K562 (cell line): ENCODE measurements at regions not wholly inside any gene's neighbourhood (a gene's known extent, or its start where the extent isn't known, plus 50 kb on each side); places are given as distances from the start of the nearest gene placed in this dataset.

Experiments
- ATAC-seq: fragments of 200-7000 bp; cut with Tn5 transposase; 3 replicates; pipeline ENCODE4 v1.9.1; 2020; ENCODE audit warnings: moderate library complexity
- BruUV-seq: library from RNA; stranded (reverse); fragments of 400-500 nt; replicated peaks from 2 replicates; lab custom pipeline; 2021; lab: Mats Ljungman, UMichigan
- CTCF ChIA-PET: fragments of 300-600 bp; formaldehyde crosslinking; extraction: SDS; loops from one replicate; lab custom pipeline; 2021; ENCODE audit warnings: low intra/inter-chr PET ratio; lab: Yijun Ruan, JAX
- POLR2A ChIA-PET: fragments of 300-600, 350-650 bp; sonication (Branson Sonifier 250); formaldehyde crosslinking; extraction: SDS; loops from one replicate; lab custom pipeline; 2021; ENCODE audit warnings: antibody characterized with exemption, inconsistent platforms; lab: Yijun Ruan, JAX
- DNase-seq, 4 experiments: peaks; one replicate each; pipeline versions ENCODE4 v3.0.0 to v3.0.0-alpha.2; 2011 to 2018; ENCODE audit warnings: low spot score in 3 of 4, mixed read lengths in 3 of 4; ENCODE audit errors: extremely low read depth in 1 of 4
- FAIRE-seq: peaks from 2 replicates; lab custom pipeline; 2011; peaks lifted over from hg19 to GRCh38; lab: Jason Lieb, UNC
- H2AFZ ChIP-seq: 2 replicates; pipeline ENCODE4 v1.6.0; 2011; ENCODE audit warnings: low read depth, low read length, control low read depth, inconsistent platforms
- H3K27ac ChIP-seq: fragments of 200-600 bp; 3 replicates; pipeline ENCODE4 v1.8.0; 2011; ENCODE audit warnings: low read depth, mild to moderate bottlenecking, control low read depth, inconsistent platforms, low read length, moderate library complexity, mixed read lengths; ENCODE audit errors: extremely low read depth
- H3K27me3 ChIP-seq, 2 experiments: fragments of 300-600 bp in 1 of 2; 2 replicates in 1 of 2; 3 replicates in 1 of 2; pipeline versions ENCODE4 v1.6.0 to v1.8.0; 2011; ENCODE audit warnings: inconsistent platforms in 2 of 2, low read length in 2 of 2, mild to moderate bottlenecking in 1 of 2, mixed read lengths in 1 of 2, moderate library complexity in 1 of 2; ENCODE audit not compliant: control insufficient read depth in 2 of 2, insufficient read depth in 2 of 2
- H3K36me3 ChIP-seq: fragments of 300-600 bp; 3 replicates; pipeline ENCODE4 v1.8.0; 2011; ENCODE audit warnings: mild to moderate bottlenecking, low read length, inconsistent platforms; ENCODE audit not compliant: control insufficient read depth, insufficient read depth
- H3K4me1 ChIP-seq, 2 experiments: fragments of 200-600 bp in 1 of 2; replicated peaks in 1 of 2; 2 replicates in 1 of 2; 3 replicates in 1 of 2; pipeline versions ENCODE4 v1.5.1 to v1.8.0; 2011; ENCODE audit warnings: inconsistent platforms in 2 of 2, low read length in 2 of 2, mild to moderate bottlenecking in 1 of 2, mixed read lengths in 1 of 2, moderate library complexity in 1 of 2; ENCODE audit not compliant: control insufficient read depth in 2 of 2, insufficient read depth in 2 of 2
- H3K4me2 ChIP-seq: 2 replicates; pipeline ENCODE4 v1.6.1; 2011; ENCODE audit warnings: low read length, control low read depth, inconsistent platforms, mixed read lengths; ENCODE audit not compliant: insufficient read depth
- H3K4me3 ChIP-seq: fragments of 200-600 bp; sonication (generic), shearing (Covaris generic); 2 replicates; pipeline ENCODE4 v1.5.1; 2016; ENCODE audit warnings: control low read depth, inconsistent platforms
- H3K79me2 ChIP-seq: fragments of 200-600 bp; 3 replicates; pipeline ENCODE4 v1.8.0; 2011; ENCODE audit warnings: low read length, inconsistent platforms; ENCODE audit not compliant: control insufficient read depth, insufficient read depth
- H3K9ac ChIP-seq, 2 experiments: 2 replicates each; pipeline versions ENCODE4 v1.6.0 to v1.6.1; 2011; ENCODE audit warnings: low read depth in 2 of 2, low read length in 2 of 2, control low read depth in 1 of 2, inconsistent platforms in 1 of 2, mild to moderate bottlenecking in 1 of 2, mixed read lengths in 1 of 2; ENCODE audit not compliant: insufficient read depth in 1 of 2
- H3K9me1 ChIP-seq: one replicate; pipeline ENCODE4 v1.6.0; 2011; ENCODE audit warnings: inconsistent platforms, mild to moderate bottlenecking, low read length, moderate library complexity; ENCODE audit not compliant: control insufficient read depth, insufficient read depth
- H3K9me3 ChIP-seq: replicated peaks from 2 replicates; pipeline ENCODE4 v1.5.1; 2011; ENCODE audit warnings: low read depth, low read length, inconsistent platforms; ENCODE audit not compliant: control insufficient read depth, insufficient read depth
- H4K20me1 ChIP-seq: replicated peaks from 2 replicates; pipeline ENCODE4 v1.6.1; 2011; ENCODE audit warnings: low read length, inconsistent platforms, mixed read lengths; ENCODE audit not compliant: control insufficient read depth, insufficient read depth
- ARID3B ChIP-seq: fragments of 250-450 bp; sonication (Bioruptor Pico); IDR thresholded peaks from 2 replicates; pipeline ENCODE4 v1.4.0; 2020; ENCODE audit warnings: borderline replicate concordance
- HOXB6 ChIP-seq: fragments of 250-450 bp; sonication (Bioruptor Pico); IDR thresholded peaks from 2 replicates; pipeline ENCODE4 v1.5.1; 2022; ENCODE audit warnings: mild to moderate bottlenecking, borderline replicate concordance
- MCM3 ChIP-seq: fragments of 450-650 bp; IDR thresholded peaks from 2 replicates; pipeline ENCODE4 v1.6.1; 2016
- NUFIP1 ChIP-seq: fragments of 450-650 bp; IDR thresholded peaks from 2 replicates; pipeline ENCODE4 v1.6.1; 2018; ENCODE audit not compliant: partially characterized antibody
- POLR2AphosphoS2 ChIP-seq: IDR thresholded peaks from 2 replicates; pipeline ENCODE4 v1.6.1; 2012; ENCODE audit warnings: low read length, improper control_type of control experiment
- POLR2AphosphoS5 ChIP-seq: IDR thresholded peaks from 2 replicates; pipeline ENCODE4 v1.6.1; 2011; ENCODE audit warnings: mild to moderate bottlenecking, low read depth, low read length, moderate library complexity; ENCODE audit not compliant: control insufficient read depth, insufficient read depth
- PPARD ChIP-seq: fragments of 250-450 bp; sonication (Bioruptor Pico); IDR thresholded peaks from 2 replicates; pipeline ENCODE4 v1.8.0; 2022; ENCODE audit warnings: inconsistent platforms, mild to moderate bottlenecking, moderate library complexity
- ZNF311 ChIP-seq: fragments of 250-450 bp; sonication (Bioruptor Pico); IDR thresholded peaks from 2 replicates; pipeline ENCODE4 v1.4.0; 2020; ENCODE audit warnings: mild to moderate bottlenecking, moderate library complexity
- WGBS: fragments of 100-300 bp; shearing (Covaris generic); methylation state at CpG from one replicate; pipeline ENCODE4 v1.1.6; 2016; ENCODE audit warnings: low coverage, mixed read lengths; ENCODE audit not compliant: insufficient coverage; ENCODE audit errors: missing lambda C conversion rate; 5-methylcytosine and 5-hydroxymethylcytosine counted together
- in situ Hi-C: fragments of 300-500 bp; cut with MboI; formaldehyde crosslinking; loops from 4 replicates; pipeline ENCODE4 v1.15.0; 2018; ENCODE audit warnings: inconsistent platforms, mixed read lengths
- intact Hi-C: fragments of 100-400 bp; cut with micrococcal nuclease; formaldehyde crosslinking; loops from 2 replicates; pipeline ENCODE4 v1.14.2; 2022

GRCh38 chr18:66046032-66046602, 295.3 kb downstream of the CDH7 start:
- no peaks in the 10 kb centered on the region for H3K9me1 ChIP-seq
- DNase-seq (no peak), ATAC-seq (no peak), FAIRE-seq (no peak)
- H3K36me3 ChIP-seq: no peaks in the 10 kb centered on the region
- H3K27me3 ChIP-seq: no peaks in the 10 kb centered on the region
- ChIA-PET CTCF (no interaction called here), POLR2A (no interaction called here)
- TF ChIP-seq ZNF311 (no peak), PPARD (CRISPR knock-in tag) (no peak), POLR2AphosphoS2 (no peak), HOXB6 (no peak)
- no TSS peak for BruUV-seq
- no peak overlapping the region for H2AFZ ChIP-seq
- H3K27ac ChIP-seq: no peak overlapping the region
- H3K9me3 ChIP-seq: no peaks in the 10 kb centered on the region
- 0% methylated on average over 2 of the region's 2 CpGs for WGBS
- no peaks in the 10 kb centered on the region for H4K20me1 ChIP-seq
- intact Hi-C loops: no loop called here
- H3K79me2 ChIP-seq: no peaks in the 10 kb centered on the region
- no peak overlapping the region for H3K4me3 ChIP-seq
- H3K9ac ChIP-seq: no peak overlapping the region
- no peak overlapping the region for H3K4me2 ChIP-seq
- in situ Hi-C loops: no loop called here
- H3K4me1 ChIP-seq: no peaks in the 10 kb centered on the region

DNA sequence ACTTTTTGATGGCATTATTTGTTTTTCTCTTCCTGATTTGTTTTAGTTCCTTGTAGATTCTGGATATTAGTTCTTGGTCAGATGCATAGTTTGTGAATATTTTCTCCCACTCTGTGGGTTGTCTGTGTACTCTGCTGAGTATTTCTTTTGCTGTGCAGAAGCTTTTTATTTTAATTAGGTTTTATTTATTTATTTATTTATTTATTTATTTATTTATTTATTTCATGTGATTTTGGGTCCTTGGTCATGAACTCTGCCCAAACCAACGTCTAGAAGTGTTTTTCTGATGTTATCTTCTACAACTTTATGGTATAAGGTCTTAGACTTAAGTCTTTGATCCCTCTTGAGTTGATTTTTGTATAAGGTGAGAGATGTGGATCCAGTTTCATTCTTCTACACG, 292.2 kb downstream of the CDH7 start:
- no peaks in the 10 kb centered on the region for H4K20me1 ChIP-seq
- H3K36me3 ChIP-seq: no peaks in the 10 kb centered on the region
- no peaks in the 10 kb centered on the region for H3K79me2 ChIP-seq
- no peak for ATAC-seq
- BruUV-seq: no TSS peak
- H3K4me1 ChIP-seq: no peaks in the 10 kb centered on the region
- no peak overlapping the region for H3K9ac ChIP-seq
- no peak overlapping the region for H2AFZ ChIP-seq
- no peak overlapping the region for H3K27ac ChIP-seq
- no peaks in the 10 kb centered on the region for H3K9me1 ChIP-seq
- intact Hi-C loops (no loop called here), in situ Hi-C loops (no loop called here)
- H3K4me3 ChIP-seq: no peak overlapping the region
- no peak for TF ChIP-seq MCM3
- TF ChIP-seq ARID3B (CRISPR knock-in tag): no peak
- no peak for TF ChIP-seq POLR2AphosphoS5
- TF ChIP-seq NUFIP1: no peak
- WGBS: 0% methylated on average over 2 of the region's 2 CpGs
- ChIA-PET CTCF (no interaction called here), POLR2A (no interaction called here)
- no peak overlapping the region for H3K4me2 ChIP-seq
- no peaks in the 10 kb centered on the region for H3K27me3 ChIP-seq
- DNase-seq: no peak
- no peaks in the 10 kb centered on the region for H3K9me3 ChIP-seq
- no peak for FAIRE-seq
